Type B pancreatic cell (in vitro differentiated cells): ENCODE measurements at regions not wholly inside any gene's neighbourhood (a gene's known extent, or its start where the extent isn't known, plus 50 kb on each side); places are given as distances from the start of the nearest gene placed in this dataset.

Experiments
- DNase-seq: peaks from one replicate; pipeline ENCODE4 v3.0.0; 2021; ENCODE audit warnings: mixed read lengths; ENCODE audit not compliant: unreplicated experiment; ENCODE audit errors: extremely low spot score
- H3K27ac Mint-ChIP-seq: 2 replicates; pipeline ENCODE4 v1.8.0; 2021; ENCODE audit warnings: mild to moderate bottlenecking, mixed read lengths
- H3K27me3 Mint-ChIP-seq: 2 replicates; pipeline ENCODE4 v1.8.0; 2021; ENCODE audit warnings: mixed read lengths
- H3K36me3 Mint-ChIP-seq: 2 replicates; pipeline ENCODE4 v1.8.0; 2021; ENCODE audit warnings: mixed read lengths
- H3K4me1 Mint-ChIP-seq: one replicate; pipeline ENCODE4 v1.8.0; 2021; ENCODE audit warnings: mixed read lengths; ENCODE audit not compliant: unreplicated experiment
- H3K4me3 Mint-ChIP-seq: 2 replicates; pipeline ENCODE4 v1.8.0; 2021; ENCODE audit warnings: mild to moderate bottlenecking, mixed read lengths
- H3K9me3 Mint-ChIP-seq: 2 replicates; pipeline ENCODE4 v1.8.0; 2021; ENCODE audit warnings: mixed read lengths
- CTCF ChIP-seq: fragments of 200-600 bp; sonication (generic); conservative IDR thresholded peaks from 2 replicates; pipeline ENCODE4 v1.5.0; 2021; ENCODE audit warnings: antibody characterized with exemption, mild to moderate bottlenecking

GRCh38 chr6:106022801-106023200 is 63.3 kb upstream of the PRDM1 start:
- DNase-seq = no peak
- Mint-ChIP-seq H3K9me3 (no peaks in the 10 kb centered on the region), H3K27me3 (no peaks in the 10 kb centered on the region), H3K36me3 (no peaks in the 10 kb centered on the region), H3K4me1 (peaks cover 12% of the 10 kb centered on the region), H3K27ac (no peak overlapping the region), H3K4me3 (no peak overlapping the region)
- no peak for TF ChIP-seq CTCF

DNA sequence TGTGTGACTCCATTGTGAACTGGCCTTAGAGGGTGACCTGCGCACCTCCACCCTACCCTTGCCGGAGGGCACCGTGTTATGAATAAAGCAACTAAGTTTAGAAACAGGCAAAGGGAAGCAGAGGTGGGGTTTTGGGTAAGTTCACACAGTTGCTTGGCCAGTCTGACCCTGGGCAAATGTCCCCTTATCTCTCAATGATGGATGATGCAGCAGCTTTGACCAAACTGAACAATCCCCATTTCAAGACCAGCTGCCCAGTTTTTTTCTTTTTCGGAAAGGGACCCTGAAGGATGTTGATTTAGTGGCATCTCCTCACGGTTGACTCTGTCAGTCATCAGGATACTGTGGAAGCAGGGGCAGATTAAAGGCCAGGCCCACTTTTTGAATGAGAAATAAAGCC is 68.7 kb upstream of the PRDM1 start:
- Mint-ChIP-seq H3K4me1 (peaks cover 7% of the 10 kb centered on the region), H3K36me3 (no peaks in the 10 kb centered on the region), H3K9me3 (no peaks in the 10 kb centered on the region), H3K4me3 (no peak overlapping the region), H3K27ac (no peak overlapping the region), H3K27me3 (peaks cover 17% of the 10 kb centered on the region)
- TF ChIP-seq CTCF = no peak
- no peak for DNase-seq

DNA sequence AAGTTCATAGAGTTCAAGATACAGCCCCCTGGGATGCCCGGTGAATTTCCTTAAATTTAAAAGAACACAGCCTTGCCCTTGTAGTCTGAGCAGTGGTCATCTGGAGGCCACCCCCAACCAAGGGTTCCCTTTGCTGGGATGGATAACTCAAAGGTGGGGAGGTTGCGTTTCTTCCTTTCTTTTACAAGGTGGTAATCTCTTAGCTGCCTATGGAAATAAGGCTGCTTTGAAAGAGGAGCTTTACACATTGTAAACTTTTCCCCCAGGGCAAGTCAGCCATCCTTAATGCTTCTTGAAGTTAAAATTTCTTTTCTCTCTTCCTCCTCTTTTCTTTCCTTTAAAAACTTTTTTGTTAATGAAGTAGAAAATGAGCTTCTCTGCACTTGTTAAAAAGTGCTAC is 71.2 kb upstream of the PRDM1 start:
- H3K4me3 Mint-ChIP-seq = no peak overlapping the region
- H3K27ac Mint-ChIP-seq = no peak overlapping the region

DNA sequence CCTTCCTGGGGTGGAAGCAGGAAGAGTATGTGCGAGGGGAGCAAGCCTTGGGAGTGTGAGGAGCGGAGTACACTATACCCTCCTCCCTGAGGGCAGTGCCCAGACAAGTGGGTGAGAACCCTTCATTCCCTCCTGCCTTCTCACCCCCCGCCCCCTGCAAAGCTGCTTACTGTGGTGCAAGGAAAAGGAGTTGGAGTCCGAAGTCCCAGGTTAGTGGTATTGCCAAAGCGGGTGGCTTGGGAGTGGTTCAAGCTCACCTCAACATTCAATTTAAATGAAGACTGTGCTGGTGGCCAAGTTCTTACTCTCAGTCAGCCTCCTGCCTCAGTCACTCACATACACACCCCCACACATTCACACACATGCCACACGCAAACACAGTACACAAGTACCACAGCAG is 74.7 kb upstream of the PRDM1 start:
- Mint-ChIP-seq H3K9me3 (no peaks in the 10 kb centered on the region), H3K36me3 (no peaks in the 10 kb centered on the region), H3K27ac (no peak overlapping the region), H3K27me3 (peaks cover 29% of the 10 kb centered on the region), H3K4me1 (no peaks in the 10 kb centered on the region), H3K4me3 (no peak overlapping the region)
- no peak for DNase-seq
- TF ChIP-seq CTCF = no peak

More for the DNA sequence above, 71.2 kb upstream of the PRDM1 start:
- Mint-ChIP-seq H3K27me3 (peaks cover 22% of the 10 kb centered on the region), H3K4me1 (peaks cover 7% of the 10 kb centered on the region), H3K36me3 (no peaks in the 10 kb centered on the region), H3K9me3 (no peaks in the 10 kb centered on the region)
- no peak for DNase-seq
- no peak for TF ChIP-seq CTCF

DNA sequence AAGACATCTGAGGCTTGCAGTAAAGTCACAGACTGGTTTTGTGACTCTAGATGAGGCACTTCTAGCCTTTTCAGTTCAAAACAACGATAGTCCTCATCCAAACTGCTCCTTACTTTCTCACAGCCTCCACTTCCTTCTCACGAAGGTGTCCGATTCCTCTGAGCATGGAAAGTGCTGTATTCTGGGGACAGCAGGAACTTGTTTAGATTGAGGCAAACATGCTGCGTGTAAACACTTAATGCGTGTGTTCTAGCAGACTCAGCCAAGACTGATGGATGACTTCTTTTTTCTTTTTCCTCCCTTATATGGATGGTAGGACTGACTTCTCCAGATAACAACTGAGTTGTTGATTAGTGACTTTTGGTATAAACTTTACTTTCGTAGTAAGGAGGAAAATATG is 80.2 kb upstream of the PRDM1 start:
- no peaks in the 10 kb centered on the region for H3K9me3 Mint-ChIP-seq
- DNase-seq = no peak
- no peak overlapping the region for H3K4me3 Mint-ChIP-seq
- H3K4me1 Mint-ChIP-seq = peaks cover 10% of the 10 kb centered on the region
- H3K36me3 Mint-ChIP-seq = no peaks in the 10 kb centered on the region
- H3K27me3 Mint-ChIP-seq = peaks cover 38% of the 10 kb centered on the region
- TF ChIP-seq CTCF = no peak
- no peak overlapping the region for H3K27ac Mint-ChIP-seq

GRCh38 chr6:106005013-106005412 is 81.1 kb upstream of the PRDM1 start:
- TF ChIP-seq CTCF = no peak
- Mint-ChIP-seq H3K27me3 (peaks cover 41% of the 10 kb centered on the region), H3K4me3 (no peak overlapping the region), H3K9me3 (no peaks in the 10 kb centered on the region), H3K36me3 (no peaks in the 10 kb centered on the region), H3K4me1 (peaks cover 10% of the 10 kb centered on the region), H3K27ac (no peak overlapping the region)
- no peak for DNase-seq
